NCI-H1417 treated with DMSO at 0.1 percent for 48 hours (cell line): ENCODE measurements at regions not wholly inside any gene's neighbourhood (a gene's known extent, or its start where the extent isn't known, plus 50 kb on each side); places are given as distances from the start of the nearest gene placed in this dataset.
"Not testable (repeated sequence)": the region's sequence is repeated elsewhere in the genome, so short reads cannot be mapped to it uniquely, and the experiment has no call there.

Source experiments
- DNase-seq: peaks from one replicate; lab custom pipeline; 2025; lab: John Stamatoyannopoulos, UW

GRCh38 chr1:58190267-58190988, 356.1 kb downstream of the OMA1 start:
- no peak for DNase-seq

GRCh38 chr1:58189453-58189852, 357.1 kb downstream of the OMA1 start:
- no peak for DNase-seq

- no peak for DNase-seq
These were observed 363.2 kb downstream of the OMA1 start for GRCh38 chr1:58183286-58183685.

GRCh38 chr1:58180537-58180936, 366.0 kb downstream of the OMA1 start:
- no peak for DNase-seq

GRCh38 chr1:58169160-58169559, 377.4 kb downstream of the OMA1 start:
- DNase-seq, result not testable (repeated sequence)

- DNase-seq, result not testable (repeated sequence)
These were observed 379.4 kb downstream of the OMA1 start for GRCh38 chr1:58167131-58167530.

GRCh38 chr1:58166417-58166816, 380.1 kb downstream of the OMA1 start:
- no peak for DNase-seq

GRCh38 chr1:58165073-58165472, 381.5 kb downstream of the OMA1 start:
- DNase-seq, result no peak

- DNase-seq, result no peak
These were observed 383.5 kb downstream of the OMA1 start for GRCh38 chr1:58162952-58163550.

- DNase-seq, result no peak
These were observed 387.1 kb downstream of the OMA1 start for GRCh38 chr1:58159434-58159830.

GRCh38 chr1:58158506-58159433, 387.8 kb downstream of the OMA1 start:
- no peak for DNase-seq

- DNase-seq, result no peak
These were observed 388.5 kb downstream of the OMA1 start for GRCh38 chr1:58158016-58158415.

GRCh38 chr1:58157256-58157655, 389.3 kb downstream of the OMA1 start:
- no peak for DNase-seq

GRCh38 chr1:58156831-58157230, 389.7 kb downstream of the OMA1 start:
- no peak for DNase-seq

- DNase-seq, result no peak
These were observed 390.4 kb downstream of the OMA1 start for GRCh38 chr1:58156124-58156468.

- no peak for DNase-seq
These were observed 391.0 kb downstream of the OMA1 start for GRCh38 chr1:58155418-58156123.

GRCh38 chr1:58154256-58154655, 392.3 kb downstream of the OMA1 start:
- DNase-seq, result no peak

GRCh38 chr1:58152697-58153096, 393.8 kb downstream of the OMA1 start:
- no peak for DNase-seq

- DNase-seq, result no peak
These were observed 397.2 kb downstream of the OMA1 start for GRCh38 chr1:58149271-58149812.

GRCh38 chr1:58144698-58145270, 401.7 kb downstream of the OMA1 start:
- no peak for DNase-seq

GRCh38 chr1:58143972-58144697, 402.4 kb downstream of the OMA1 start:
- DNase-seq, result no peak
